ENCODE measurements at regions not wholly inside any gene's neighbourhood (a gene's known extent, or its start where the extent isn't known, plus 50 kb on each side); places are given as distances from the start of the nearest gene placed in this dataset.

DNA sequence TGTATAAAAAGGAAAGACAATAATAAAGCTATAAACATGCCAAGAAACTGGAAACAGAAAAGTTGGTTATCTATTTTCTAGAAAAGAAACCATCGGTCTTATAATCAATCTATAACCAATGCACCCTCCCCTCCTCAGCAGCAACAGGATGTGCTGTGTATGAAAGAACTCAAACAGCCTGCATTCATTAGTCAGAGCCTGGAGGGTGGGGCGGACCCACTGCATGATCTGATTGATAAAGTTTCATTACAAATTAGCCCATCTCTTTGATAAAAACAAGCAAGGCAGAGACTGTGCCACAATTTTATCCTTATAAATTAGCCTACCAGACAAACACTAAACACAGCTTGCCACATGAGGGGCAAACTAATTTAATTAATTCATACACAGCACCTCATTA is 448.1 kb downstream of the BCAT1 start:
- Mint-ChIP-seq H3K36me3 (no peaks in the 10 kb centered on the region), H3K4me1 (no peaks in the 10 kb centered on the region), H3K4me3 (no peak overlapping the region), H3K9me3 (peaks cover 2 to 7% of the 10 kb centered on the region in 2 donors), H3K27ac (no peak overlapping the region), H3K27me3 (ENCODE audit: low read depth in 2 of 2) (peaks cover 0 to 2% of the 10 kb centered on the region in 2 donors)
- intact Hi-C loops (cut with micrococcal nuclease) = no loop called here
- H3K36me3 ChIP-seq (ENCODE audit: control insufficient read depth, insufficient read depth, low read length) = no peaks in the 10 kb centered on the region
- no peaks in the 10 kb centered on the region for H3K4me1 ChIP-seq (ENCODE audit: control insufficient read depth, insufficient read depth, low read length)
- no peak overlapping the region for H3K27ac ChIP-seq (ENCODE audit: low read length)
- no peak for ATAC-seq
- no peaks in the 10 kb centered on the region for H3K9me3 ChIP-seq (ENCODE audit: control insufficient read depth, insufficient read depth, low read length)
- no peak overlapping the region for H3K4me3 ChIP-seq (ENCODE audit: low read length)
- WGBS (ENCODE audit: insufficient coverage) = 100% methylated on average over 2 of the region's 2 CpGs
- DNase-seq = no peak
- H3K27me3 ChIP-seq (ENCODE audit: control insufficient read depth, insufficient read depth, low read length) = no peaks in the 10 kb centered on the region
- TF ChIP-seq, protein P1, sequence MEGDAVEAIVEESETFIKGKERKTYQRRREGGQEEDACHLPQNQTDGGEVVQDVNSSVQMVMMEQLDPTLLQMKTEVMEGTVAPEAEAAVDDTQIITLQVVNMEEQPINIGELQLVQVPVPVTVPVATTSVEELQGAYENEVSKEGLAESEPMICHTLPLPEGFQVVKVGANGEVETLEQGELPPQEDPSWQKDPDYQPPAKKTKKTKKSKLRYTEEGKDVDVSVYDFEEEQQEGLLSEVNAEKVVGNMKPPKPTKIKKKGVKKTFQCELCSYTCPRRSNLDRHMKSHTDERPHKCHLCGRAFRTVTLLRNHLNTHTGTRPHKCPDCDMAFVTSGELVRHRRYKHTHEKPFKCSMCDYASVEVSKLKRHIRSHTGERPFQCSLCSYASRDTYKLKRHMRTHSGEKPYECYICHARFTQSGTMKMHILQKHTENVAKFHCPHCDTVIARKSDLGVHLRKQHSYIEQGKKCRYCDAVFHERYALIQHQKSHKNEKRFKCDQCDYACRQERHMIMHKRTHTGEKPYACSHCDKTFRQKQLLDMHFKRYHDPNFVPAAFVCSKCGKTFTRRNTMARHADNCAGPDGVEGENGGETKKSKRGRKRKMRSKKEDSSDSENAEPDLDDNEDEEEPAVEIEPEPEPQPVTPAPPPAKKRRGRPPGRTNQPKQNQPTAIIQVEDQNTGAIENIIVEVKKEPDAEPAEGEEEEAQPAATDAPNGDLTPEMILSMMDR (IDR thresholded peaks at IDR 0.05) = no peak

DNA sequence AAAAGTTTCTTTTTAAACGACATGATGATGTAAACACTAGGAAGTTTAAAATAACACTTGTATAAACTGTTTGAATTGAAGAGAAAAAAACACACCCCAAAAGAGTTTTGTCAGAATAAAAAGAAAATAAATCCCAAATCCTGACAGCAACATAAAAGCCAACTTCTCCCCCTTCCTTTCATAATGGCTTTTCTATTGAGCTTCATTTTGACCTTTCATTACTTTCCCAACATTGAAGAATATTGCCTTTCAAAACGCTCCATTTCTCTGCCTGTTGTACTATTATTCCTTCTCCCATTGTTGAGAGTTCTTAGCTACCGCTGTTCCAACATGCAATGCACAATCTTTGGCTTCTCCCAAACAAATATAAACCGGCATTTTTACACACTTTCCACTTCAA is 448.5 kb downstream of the BCAT1 start:
- H3K27me3 Mint-ChIP-seq (ENCODE audit: low read depth in 2 of 2) = peaks cover 0 to 2% of the 10 kb centered on the region in 2 donors
- no peak overlapping the region for H3K27ac ChIP-seq (ENCODE audit: low read length)
- H3K4me3 Mint-ChIP-seq = no peak overlapping the region
- ATAC-seq (no peak), DNase-seq (no peak)
- H3K27ac Mint-ChIP-seq = no peak overlapping the region
- WGBS (ENCODE audit: insufficient coverage) = 96% methylated on average over 3 of the region's 4 CpGs
- TF ChIP-seq, protein P1 (IDR thresholded peaks at IDR 0.05) = no peak
- H3K9me3 ChIP-seq (ENCODE audit: control insufficient read depth, insufficient read depth, low read length) = no peaks in the 10 kb centered on the region
- H3K4me1 Mint-ChIP-seq = no peaks in the 10 kb centered on the region
- intact Hi-C loops (cut with micrococcal nuclease) = no loop called here
- H3K9me3 Mint-ChIP-seq = peaks cover 2 to 7% of the 10 kb centered on the region in 2 donors
- no peaks in the 10 kb centered on the region for H3K27me3 ChIP-seq (ENCODE audit: control insufficient read depth, insufficient read depth, low read length)
- H3K4me3 ChIP-seq (ENCODE audit: low read length) = no peak overlapping the region
- H3K36me3 Mint-ChIP-seq = no peaks in the 10 kb centered on the region
- no peaks in the 10 kb centered on the region for H3K4me1 ChIP-seq (ENCODE audit: control insufficient read depth, insufficient read depth, low read length)
- no peaks in the 10 kb centered on the region for H3K36me3 ChIP-seq (ENCODE audit: control insufficient read depth, insufficient read depth, low read length)

DNA sequence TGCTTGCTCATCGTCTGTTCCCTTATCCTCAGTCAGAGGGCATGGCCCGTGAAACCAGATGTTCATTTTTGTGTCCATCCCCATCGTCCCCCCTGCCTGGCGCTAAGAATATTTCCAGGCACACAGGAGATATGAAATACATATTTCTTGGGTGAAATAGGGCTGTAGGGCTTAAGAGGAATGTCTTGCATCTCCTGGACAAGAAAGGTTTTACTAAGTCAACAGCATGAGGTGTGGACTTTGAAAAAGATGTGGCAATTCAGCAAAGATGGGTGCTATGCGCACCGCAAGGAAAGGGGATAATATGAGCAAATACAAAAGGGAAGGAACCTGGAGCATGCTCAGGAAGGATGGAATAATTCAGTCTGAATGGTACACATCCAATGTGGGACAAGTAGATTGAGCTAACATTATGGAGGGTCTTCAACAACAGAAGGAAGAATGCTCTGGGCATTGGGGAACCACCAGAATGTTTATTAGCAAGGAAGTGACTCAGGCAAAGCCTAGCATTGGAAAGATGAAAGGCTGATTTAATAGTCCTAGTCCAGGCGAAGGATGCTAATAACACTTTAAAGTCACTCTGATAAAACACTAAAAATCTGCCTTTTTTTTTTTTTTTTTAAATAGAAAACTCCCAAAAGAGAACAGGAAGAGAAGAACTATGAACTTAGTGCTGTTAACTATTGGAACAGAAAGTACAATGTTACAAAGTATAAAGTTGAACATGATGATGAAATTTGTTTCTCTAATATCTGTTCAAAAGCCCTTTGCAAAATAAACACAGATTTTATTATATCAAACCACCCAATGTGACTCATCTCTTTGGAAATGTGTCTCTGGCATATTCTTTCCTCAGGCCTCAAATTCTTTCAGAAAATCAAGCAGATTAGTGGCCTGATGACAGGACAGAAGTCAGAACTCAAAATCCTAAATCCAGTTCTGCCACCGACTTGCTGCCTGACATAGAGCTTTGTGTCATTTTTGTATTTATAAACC is 449.5 kb downstream of the BCAT1 start:
- Histone ChIP-seq H3K4me3 (ENCODE audit: low read length) (no peak overlapping the region), H3K36me3 (ENCODE audit: control insufficient read depth, insufficient read depth, low read length) (no peaks in the 10 kb centered on the region), H3K27ac (ENCODE audit: low read length) (no peak overlapping the region), H3K9me3 (ENCODE audit: control insufficient read depth, insufficient read depth, low read length) (no peaks in the 10 kb centered on the region), H3K4me1 (ENCODE audit: control insufficient read depth, insufficient read depth, low read length) (no peaks in the 10 kb centered on the region), H3K27me3 (ENCODE audit: control insufficient read depth, insufficient read depth, low read length) (no peaks in the 10 kb centered on the region)
- Mint-ChIP-seq H3K36me3 (no peaks in the 10 kb centered on the region), H3K27ac (no peak overlapping the region), H3K9me3 (peaks cover 2 to 7% of the 10 kb centered on the region in 2 donors), H3K27me3 (ENCODE audit: low read depth in 2 of 2) (peaks cover 0 to 2% of the 10 kb centered on the region in 2 donors), H3K4me3 (no peak overlapping the region), H3K4me1 (no peaks in the 10 kb centered on the region)
- TF ChIP-seq, protein P1 (IDR thresholded peaks at IDR 0.05) = no peak
- intact Hi-C loops (cut with micrococcal nuclease) = no loop called here
- WGBS (ENCODE audit: insufficient coverage) = 94% methylated on average over 7 of the region's 8 CpGs
- no peak for ATAC-seq
- no peak for DNase-seq
